Memory B cell (primary cell): ENCODE measurements at regions not wholly inside any gene's neighbourhood (a gene's known extent, or its start where the extent isn't known, plus 50 kb on each side); places are given as distances from the start of the nearest gene placed in this dataset.

ENCODE experiments used
- ATAC-seq: fragments of 150-1000 bp; cut with Tn5 transposase; 2 replicates; pipeline ENCODE4 v1.10.0; 2021; ENCODE audit warnings: low read depth, mild to moderate bottlenecking, moderate library complexity
- DNase-seq, 2 donors: peaks; one replicate each; pipeline ENCODE4 v3.0.0; 2022; ENCODE audit warnings: low spot score in 2 of 2
- H3K27ac Mint-ChIP-seq: one replicate; pipeline ENCODE4 v1.8.0; 2022; ENCODE audit warnings: mild to moderate bottlenecking, moderate library complexity, mixed read lengths
- H3K27me3 Mint-ChIP-seq: one replicate; pipeline ENCODE4 v1.8.0; 2022; ENCODE audit warnings: mixed read lengths
- H3K36me3 Mint-ChIP-seq: one replicate; pipeline ENCODE4 v1.8.0; 2022; ENCODE audit warnings: mild to moderate bottlenecking, mixed read lengths
- H3K4me1 Mint-ChIP-seq: one replicate; pipeline ENCODE4 v1.8.0; 2022; ENCODE audit warnings: mixed read lengths
- H3K4me3 Mint-ChIP-seq: one replicate; pipeline ENCODE4 v1.8.0; 2022; ENCODE audit warnings: mild to moderate bottlenecking, moderate library complexity, mixed read lengths
- H3K9me3 Mint-ChIP-seq: one replicate; pipeline ENCODE4 v1.8.0; 2022; ENCODE audit warnings: mixed read lengths

DNA sequence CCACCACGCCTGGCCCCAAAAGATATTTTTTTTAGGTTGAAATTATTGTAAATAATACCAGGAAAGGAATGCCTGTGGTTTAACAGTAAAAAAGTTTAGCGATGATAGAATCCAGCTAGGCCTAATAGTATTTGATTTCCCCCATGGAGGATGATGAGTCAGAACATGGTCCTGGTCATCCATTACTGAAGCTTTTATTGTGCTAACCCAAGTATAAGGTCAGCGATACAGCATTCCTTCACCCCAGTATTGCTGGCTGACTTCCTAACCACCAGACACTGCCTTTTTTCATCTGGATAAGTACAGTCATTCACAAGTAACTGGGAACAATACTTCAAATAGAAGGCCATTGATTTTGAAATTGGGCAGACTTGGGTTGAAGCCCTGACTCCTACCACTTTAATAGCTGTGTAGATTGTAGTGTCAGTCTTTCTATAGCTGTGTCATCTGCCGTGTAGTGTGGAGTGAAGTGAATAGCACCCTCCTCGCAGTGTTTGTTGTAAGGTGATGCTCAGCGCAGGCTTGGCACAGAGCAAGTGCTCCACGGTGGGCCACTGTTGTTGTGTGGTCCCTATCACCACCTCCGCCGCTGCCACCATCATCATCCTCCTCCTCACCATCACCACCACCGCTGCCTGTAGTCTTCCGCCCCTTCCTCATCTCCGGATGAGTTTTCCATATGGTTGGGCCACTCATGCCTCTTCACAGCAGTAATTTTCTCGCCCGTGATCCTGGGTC, 436.0 kb upstream of the TPM1 start:
- no peaks in the 10 kb centered on the region for H3K9me3 Mint-ChIP-seq
- no peak overlapping the region for H3K4me3 Mint-ChIP-seq
- peaks cover 13% of the 10 kb centered on the region for H3K27me3 Mint-ChIP-seq
- ATAC-seq (no peak), DNase-seq (no peak)
- no peaks in the 10 kb centered on the region for H3K4me1 Mint-ChIP-seq
- H3K27ac Mint-ChIP-seq = no peak overlapping the region
- no peaks in the 10 kb centered on the region for H3K36me3 Mint-ChIP-seq

DNA sequence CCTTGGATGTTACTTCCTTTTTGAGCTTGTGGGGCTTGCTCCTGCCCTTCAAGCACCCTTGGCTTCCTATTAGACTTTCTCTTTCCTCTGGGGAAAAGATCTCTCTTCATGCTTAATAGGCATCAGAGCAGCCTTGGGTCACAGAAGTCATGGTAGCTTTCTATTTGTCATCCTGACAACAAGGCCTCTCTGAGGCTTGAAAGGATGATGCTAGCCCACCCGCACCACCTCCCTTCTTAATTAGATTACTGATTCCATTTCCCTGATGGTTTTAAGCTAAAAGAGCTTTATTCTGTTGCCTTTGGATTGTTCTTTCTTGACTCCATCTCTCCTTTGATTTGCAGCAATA, 435.5 kb upstream of the TPM1 start:
- Mint-ChIP-seq H3K27ac (no peak overlapping the region), H3K27me3 (peaks cover 12% of the 10 kb centered on the region), H3K4me1 (no peaks in the 10 kb centered on the region), H3K36me3 (no peaks in the 10 kb centered on the region), H3K4me3 (no peak overlapping the region), H3K9me3 (no peaks in the 10 kb centered on the region)
- DNase-seq (no peak), ATAC-seq (no peak)

DNA sequence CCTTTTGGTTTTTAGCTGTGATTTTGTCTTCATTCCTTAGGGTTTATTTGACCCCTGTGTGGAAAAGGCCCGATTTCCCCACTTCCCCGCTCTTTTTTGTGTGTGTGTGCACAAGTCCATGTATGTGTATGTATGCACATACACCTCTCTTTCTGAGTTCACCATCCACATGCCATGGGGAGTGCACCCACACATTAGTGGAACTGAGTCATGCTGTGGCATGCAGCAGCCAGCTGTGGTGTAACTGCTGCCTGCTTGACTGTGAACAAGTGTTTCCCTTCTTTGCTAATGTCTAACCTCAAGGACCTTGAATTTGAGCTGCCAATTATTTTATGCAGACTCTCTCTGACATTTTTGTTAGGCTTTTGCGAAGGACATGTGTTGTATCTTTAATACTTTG, 434.9 kb upstream of the TPM1 start:
- Mint-ChIP-seq H3K27me3 (peaks cover 13% of the 10 kb centered on the region), H3K4me1 (no peaks in the 10 kb centered on the region), H3K9me3 (no peaks in the 10 kb centered on the region), H3K27ac (no peak overlapping the region), H3K36me3 (no peaks in the 10 kb centered on the region), H3K4me3 (no peak overlapping the region)
- DNase-seq = no peak
- no peak for ATAC-seq

DNA sequence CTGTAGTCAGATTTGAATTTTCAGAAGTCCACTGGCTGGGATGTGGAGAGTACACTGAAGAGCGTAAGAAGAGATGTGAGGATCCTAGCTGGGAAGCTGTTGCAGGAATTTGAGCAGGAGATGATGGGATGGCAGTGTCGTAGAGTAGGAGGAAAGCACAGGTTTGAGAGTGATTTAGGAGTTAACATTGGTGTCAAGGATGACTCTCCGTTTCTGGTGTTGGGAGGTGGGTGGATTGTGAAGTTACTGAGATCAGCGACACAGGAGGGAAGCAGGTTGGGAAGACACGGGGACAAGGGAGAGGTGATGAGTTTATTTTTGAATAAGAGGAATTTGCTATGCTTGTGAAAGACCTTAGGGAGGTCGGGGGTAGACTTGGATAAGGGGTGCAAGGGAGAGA, 434.2 kb upstream of the TPM1 start:
- Mint-ChIP-seq H3K4me1 (no peaks in the 10 kb centered on the region), H3K9me3 (no peaks in the 10 kb centered on the region), H3K27me3 (peaks cover 13% of the 10 kb centered on the region), H3K4me3 (no peak overlapping the region), H3K27ac (no peak overlapping the region), H3K36me3 (no peaks in the 10 kb centered on the region)
- no peak for DNase-seq
- no peak for ATAC-seq

DNA sequence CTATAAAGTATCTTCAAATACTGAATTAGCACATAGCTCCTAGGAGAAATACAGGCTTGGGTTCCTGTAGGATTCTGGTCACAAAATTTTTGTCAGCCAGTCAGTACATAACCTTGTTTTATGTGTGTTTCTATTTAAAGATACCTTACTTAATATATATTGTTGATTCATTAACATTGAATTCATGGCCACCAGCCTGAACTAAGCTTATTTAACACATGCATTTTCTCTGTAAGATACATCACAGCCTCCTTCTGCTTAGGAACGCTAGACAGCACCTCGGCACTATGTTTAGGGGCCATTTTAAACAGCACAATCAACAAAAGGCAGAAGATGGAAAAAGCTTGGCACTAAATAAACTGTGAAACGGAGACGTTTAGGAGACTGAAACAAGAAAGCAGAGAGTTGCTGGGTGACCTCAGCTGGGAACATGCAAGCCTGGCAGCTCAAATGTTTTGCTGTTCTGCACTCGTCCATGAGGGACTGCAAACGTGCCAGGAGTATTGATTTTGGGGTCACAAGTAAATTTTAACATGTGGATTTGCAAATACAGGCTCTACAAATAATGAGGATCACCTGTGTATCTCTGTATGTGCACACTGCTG, 432.2 kb upstream of the TPM1 start:
- ATAC-seq (no peak), DNase-seq (no peak)
- no peaks in the 10 kb centered on the region for H3K36me3 Mint-ChIP-seq
- no peak overlapping the region for H3K27ac Mint-ChIP-seq
- H3K4me1 Mint-ChIP-seq = no peaks in the 10 kb centered on the region
- no peak overlapping the region for H3K4me3 Mint-ChIP-seq
- peaks cover 13% of the 10 kb centered on the region for H3K27me3 Mint-ChIP-seq
- no peaks in the 10 kb centered on the region for H3K9me3 Mint-ChIP-seq

DNA sequence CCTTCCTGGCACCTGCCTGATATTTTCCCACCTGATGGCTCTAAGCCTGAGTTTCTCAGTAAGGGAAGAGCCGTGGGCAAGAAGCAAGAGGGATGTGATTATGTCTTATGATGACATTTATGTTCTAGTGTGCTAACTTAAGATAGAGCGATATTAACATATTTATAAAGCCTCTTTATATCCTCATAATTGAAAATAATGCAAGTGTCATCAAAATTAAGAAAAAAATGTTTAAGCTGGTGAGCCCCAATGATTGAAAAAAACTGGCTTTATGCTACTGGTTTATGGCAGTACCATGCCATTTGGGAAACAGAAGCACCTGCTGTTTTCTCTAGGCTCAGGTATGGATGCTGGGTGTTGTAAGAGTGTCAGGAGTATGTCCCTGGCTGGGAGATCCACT, 431.5 kb upstream of the TPM1 start:
- ATAC-seq = no peak
- Mint-ChIP-seq H3K4me3 (no peak overlapping the region), H3K9me3 (no peaks in the 10 kb centered on the region), H3K27me3 (peaks cover 13% of the 10 kb centered on the region), H3K27ac (no peak overlapping the region), H3K36me3 (no peaks in the 10 kb centered on the region), H3K4me1 (no peaks in the 10 kb centered on the region)
- DNase-seq = no peak

DNA sequence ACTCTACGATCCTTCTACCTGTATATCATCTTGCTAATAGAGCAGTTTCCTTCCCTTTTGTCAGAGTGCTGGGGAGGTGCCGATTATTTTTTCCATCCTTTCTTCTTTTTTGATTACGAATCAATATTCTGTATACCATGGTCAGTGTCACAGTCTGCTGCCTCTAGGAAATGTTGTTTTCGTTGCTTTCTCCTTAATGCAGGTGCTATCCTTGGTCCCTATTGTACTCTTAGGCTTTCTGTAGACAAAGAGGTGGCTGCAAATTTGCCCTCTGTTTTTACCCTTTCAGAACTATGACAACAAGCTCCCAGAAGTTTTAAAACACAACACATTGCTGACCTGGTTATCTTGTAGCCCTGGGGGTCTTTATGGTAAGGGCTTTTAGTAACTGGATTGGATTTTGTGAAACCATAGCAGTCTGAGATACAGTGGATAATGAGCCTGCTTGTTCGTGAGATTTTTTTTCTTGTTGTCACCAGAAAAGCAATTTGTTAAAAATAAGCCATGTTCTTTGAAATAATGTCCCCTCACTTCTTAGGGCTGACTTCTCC, 430.3 kb upstream of the TPM1 start:
- H3K4me1 Mint-ChIP-seq = no peaks in the 10 kb centered on the region
- no peaks in the 10 kb centered on the region for H3K36me3 Mint-ChIP-seq
- H3K27me3 Mint-ChIP-seq = peaks cover 13% of the 10 kb centered on the region
- no peak overlapping the region for H3K27ac Mint-ChIP-seq
- ATAC-seq = no peak
- no peaks in the 10 kb centered on the region for H3K9me3 Mint-ChIP-seq
- no peak for DNase-seq
- no peak overlapping the region for H3K4me3 Mint-ChIP-seq

DNA sequence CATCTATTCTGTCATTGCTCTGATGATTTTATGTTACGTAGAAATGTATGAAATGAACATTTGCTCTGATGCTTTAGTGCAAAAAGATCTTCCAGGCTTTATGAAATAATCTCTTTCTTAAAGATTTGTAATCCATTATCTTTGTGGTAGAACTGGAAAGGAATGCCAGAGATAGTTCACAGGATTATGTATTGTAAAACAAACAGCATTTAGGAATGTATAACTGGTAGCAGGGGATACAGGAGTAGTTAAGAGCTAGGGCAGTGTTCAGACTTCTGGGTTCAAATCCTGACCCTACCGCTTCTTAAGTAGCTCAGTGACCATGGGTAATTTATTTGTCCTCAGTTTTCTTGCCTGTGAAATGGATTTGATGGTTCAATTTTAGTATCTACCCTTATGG, 429.8 kb upstream of the TPM1 start:
- Mint-ChIP-seq H3K36me3 (no peaks in the 10 kb centered on the region), H3K9me3 (no peaks in the 10 kb centered on the region), H3K4me3 (no peak overlapping the region), H3K27ac (no peak overlapping the region), H3K4me1 (no peaks in the 10 kb centered on the region), H3K27me3 (peaks cover 13% of the 10 kb centered on the region)
- no peak for ATAC-seq
- DNase-seq = no peak

DNA sequence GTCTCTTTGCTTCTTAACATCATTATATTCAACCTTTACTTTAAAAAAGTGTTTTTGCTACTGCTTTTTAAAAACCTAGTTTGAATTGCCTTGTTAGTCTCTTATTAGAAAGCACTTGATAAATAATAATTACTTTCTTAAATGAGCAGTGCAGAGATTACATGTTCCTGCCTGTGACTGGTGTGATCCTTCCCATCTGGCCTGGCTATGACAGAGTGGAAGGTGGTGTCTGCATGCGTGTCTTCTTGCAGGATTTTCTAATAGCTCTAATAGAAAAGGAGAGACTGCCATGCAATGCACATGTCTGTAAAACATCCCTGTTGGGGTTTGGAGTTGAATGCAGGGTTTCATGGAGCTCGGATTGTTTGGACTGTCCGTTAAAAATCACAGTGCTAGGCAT, 425.8 kb upstream of the TPM1 start:
- no peaks in the 10 kb centered on the region for H3K9me3 Mint-ChIP-seq
- no peak overlapping the region for H3K4me3 Mint-ChIP-seq

DNA sequence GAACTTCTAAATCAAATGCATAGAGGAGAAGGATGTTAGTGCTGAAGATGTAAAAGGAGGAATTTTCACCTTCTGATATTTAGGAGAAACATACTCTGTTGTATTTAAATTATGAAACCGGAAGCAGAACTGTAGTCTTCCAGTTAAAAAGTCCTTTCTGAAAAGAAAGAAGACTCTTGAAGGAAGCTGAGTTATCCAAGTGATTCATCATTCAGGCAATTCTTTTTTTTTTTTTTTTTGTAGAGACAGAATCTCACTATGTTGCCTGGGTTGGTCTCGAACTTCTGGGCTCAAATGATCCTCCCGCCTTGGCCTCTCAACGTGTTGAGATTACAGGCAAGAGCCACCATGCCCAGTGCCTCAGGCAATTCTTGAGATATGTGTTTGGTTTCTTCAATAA, 424.8 kb upstream of the TPM1 start:
- H3K9me3 Mint-ChIP-seq = no peaks in the 10 kb centered on the region
- no peaks in the 10 kb centered on the region for H3K36me3 Mint-ChIP-seq
- no peak overlapping the region for H3K27ac Mint-ChIP-seq
- DNase-seq (no peak), ATAC-seq (no peak)
- H3K4me1 Mint-ChIP-seq = no peaks in the 10 kb centered on the region
- no peak overlapping the region for H3K4me3 Mint-ChIP-seq
- peaks cover 2% of the 10 kb centered on the region for H3K27me3 Mint-ChIP-seq

More for the DNA sequence above, 425.8 kb upstream of the TPM1 start:
- DNase-seq (no peak), ATAC-seq (no peak)
- Mint-ChIP-seq H3K27me3 (peaks cover 5% of the 10 kb centered on the region), H3K27ac (no peak overlapping the region), H3K4me1 (no peaks in the 10 kb centered on the region), H3K36me3 (no peaks in the 10 kb centered on the region)

DNA sequence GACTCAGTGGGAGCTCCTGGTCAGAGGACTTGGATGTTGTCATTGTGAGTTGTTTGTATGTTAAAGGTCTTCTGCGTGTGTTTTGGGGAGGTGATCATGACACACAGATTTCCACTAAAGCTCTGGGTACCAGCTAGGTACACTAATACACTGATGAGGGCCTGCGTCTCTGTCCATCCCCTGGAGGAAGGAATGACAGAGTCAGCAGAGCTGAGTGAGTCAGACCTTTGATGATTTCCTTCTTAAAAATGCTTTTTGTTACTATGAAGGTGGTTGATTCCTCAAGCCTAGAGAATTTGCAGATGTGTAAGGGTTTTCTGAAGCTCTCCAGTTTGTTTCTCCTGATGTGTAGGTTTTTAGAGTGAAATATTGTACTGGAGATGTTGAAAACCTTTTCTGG, 424.1 kb upstream of the TPM1 start:
- Mint-ChIP-seq H3K27ac (no peak overlapping the region), H3K36me3 (no peaks in the 10 kb centered on the region), H3K27me3 (peaks cover 2% of the 10 kb centered on the region), H3K4me1 (no peaks in the 10 kb centered on the region), H3K9me3 (no peaks in the 10 kb centered on the region), H3K4me3 (no peak overlapping the region)
- DNase-seq = no peak
- ATAC-seq = no peak

DNA sequence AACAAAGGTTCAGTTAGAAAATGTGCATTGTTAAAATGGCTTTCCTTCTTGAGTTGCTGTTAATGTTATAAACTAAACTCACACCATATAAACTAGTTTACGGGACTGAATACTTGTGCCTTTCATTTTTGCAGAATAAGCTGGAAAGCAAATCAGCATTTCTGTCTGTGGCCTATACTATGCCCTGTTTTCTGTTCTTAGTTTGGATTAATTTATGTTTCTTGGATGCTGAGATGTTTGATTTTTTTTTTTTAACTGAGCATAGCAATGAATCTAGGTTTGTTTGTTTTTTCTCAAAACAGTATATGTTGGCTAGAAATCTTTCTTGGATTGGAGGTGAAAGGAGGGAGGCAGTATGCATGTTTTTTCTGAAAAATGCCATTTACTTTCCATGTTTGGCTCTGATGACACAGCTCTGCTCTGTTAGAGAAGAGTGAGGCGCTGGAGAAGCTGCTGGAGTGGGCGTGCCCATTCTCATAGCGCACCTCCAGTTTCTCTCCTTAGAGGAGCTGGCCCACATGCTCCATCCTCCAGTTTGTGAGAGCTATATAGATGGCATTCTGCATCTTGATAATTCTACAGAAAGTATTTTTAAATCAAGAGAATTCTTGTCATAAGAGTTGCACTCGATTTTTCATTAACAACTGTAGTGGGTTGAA, 423.6 kb upstream of the TPM1 start:
- ATAC-seq (no peak), DNase-seq (no peak)
- Mint-ChIP-seq H3K36me3 (no peaks in the 10 kb centered on the region), H3K27ac (no peak overlapping the region), H3K9me3 (no peaks in the 10 kb centered on the region), H3K27me3 (peaks cover 2% of the 10 kb centered on the region), H3K4me1 (no peaks in the 10 kb centered on the region), H3K4me3 (no peak overlapping the region)

DNA sequence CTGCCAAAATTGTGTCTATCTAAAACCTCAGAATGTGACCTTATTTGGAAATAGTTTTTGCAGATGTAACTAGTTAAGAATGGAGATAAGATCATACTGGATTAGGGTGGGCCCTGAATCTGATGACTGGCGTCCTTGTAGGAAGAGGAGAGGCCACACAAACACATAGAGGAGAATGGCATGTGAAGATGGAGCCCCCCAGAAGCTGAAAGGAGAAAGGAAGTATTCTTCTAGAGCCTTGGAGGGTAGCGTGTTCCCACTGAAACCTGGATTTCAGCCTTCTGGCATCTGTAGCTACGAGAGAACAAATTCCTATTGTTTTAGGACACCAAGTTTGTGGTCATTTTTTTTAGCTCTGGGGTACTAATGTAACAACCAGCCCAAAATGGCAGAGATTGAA, 423.0 kb upstream of the TPM1 start:
- no peak overlapping the region for H3K27ac Mint-ChIP-seq
- H3K36me3 Mint-ChIP-seq = no peaks in the 10 kb centered on the region
- no peaks in the 10 kb centered on the region for H3K9me3 Mint-ChIP-seq
- no peak overlapping the region for H3K4me3 Mint-ChIP-seq
- ATAC-seq (no peak), DNase-seq (no peak)
- no peaks in the 10 kb centered on the region for H3K4me1 Mint-ChIP-seq
- H3K27me3 Mint-ChIP-seq = peaks cover 2% of the 10 kb centered on the region

DNA sequence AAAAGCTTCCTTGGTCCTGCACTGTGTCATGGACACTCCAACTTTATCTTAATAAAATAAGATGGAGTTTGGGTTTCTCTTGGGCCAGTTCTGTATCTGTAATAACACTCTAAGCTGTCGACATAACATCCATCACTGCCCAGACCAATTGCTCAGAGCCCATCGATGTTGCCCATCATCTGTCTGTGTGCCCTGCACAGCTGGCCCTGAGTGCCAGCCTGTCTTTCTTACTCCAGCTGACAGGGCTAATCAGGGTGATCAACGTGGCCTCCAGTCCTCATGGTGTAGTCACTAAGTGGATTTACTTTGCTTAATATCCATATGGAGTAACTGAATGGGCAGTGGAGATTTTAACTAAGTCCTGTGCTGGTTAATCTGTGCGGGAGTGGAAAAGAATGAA, 419.8 kb upstream of the TPM1 start:
- Mint-ChIP-seq H3K27ac (no peak overlapping the region), H3K36me3 (no peaks in the 10 kb centered on the region), H3K27me3 (peaks cover 2% of the 10 kb centered on the region), H3K4me3 (no peak overlapping the region), H3K4me1 (peaks cover 2% of the 10 kb centered on the region), H3K9me3 (no peaks in the 10 kb centered on the region)
- no peak for DNase-seq
- ATAC-seq = no peak
